ENCODE measurements at regions not wholly inside any gene's neighbourhood (a gene's known extent, or its start where the extent isn't known, plus 50 kb on each side); places are given as distances from the start of the nearest gene placed in this dataset.

- TF ChIP-seq CTCF (conservative IDR thresholded peaks at IDR 0.05; ENCODE audit: low read depth, low read length) (no peak), CEBPB (IDR thresholded peaks at IDR 0.05; ENCODE audit: low read depth, low read length) (no peak), USF2 (IDR thresholded peaks at IDR 0.05; ENCODE audit: low read depth, low read length) (no peak), POLR2A (IDR thresholded peaks at IDR 0.05; ENCODE audit: low read depth, low read length) (no peak), RAD21 (IDR thresholded peaks at IDR 0.05; ENCODE audit: low read length) (no peak), SMC3 (IDR thresholded peaks at IDR 0.05; ENCODE audit: low read depth, low read length) (no peak), RCOR1 (IDR thresholded peaks at IDR 0.05; ENCODE audit: insufficient replicate concordance, low read length) (no peak), MXI1 (IDR thresholded peaks at IDR 0.05; ENCODE audit: borderline replicate concordance, low read depth, low read length) (no peak), BHLHE40 (IDR thresholded peaks at IDR 0.05; ENCODE audit: low read depth, low read length) (no peak), ELK1 (IDR thresholded peaks at IDR 0.05; ENCODE audit: borderline replicate concordance, low read depth, low read length) (no peak), MAFK (IDR thresholded peaks at IDR 0.05; ENCODE audit: low read depth, low read length) (no peak), RFX5 (IDR thresholded peaks at IDR 0.05; ENCODE audit: low read depth, low read length) (no peak), MAZ (IDR thresholded peaks at IDR 0.05; ENCODE audit: borderline replicate concordance, low read depth, low read length) (no peak), CHD1 (IDR thresholded peaks at IDR 0.05; ENCODE audit: low read depth, low read length) (no peak)
Observed at GRCh38 chr2:207290833-207291624, 125.3 kb upstream of the KLF7 start.

Data from IMR-90 (cell line).